Esophagus squamous epithelium (tissue), 4 donors: ENCODE measurements at regions not wholly inside any gene's neighbourhood (a gene's known extent, or its start where the extent isn't known, plus 50 kb on each side); places are given as distances from the start of the nearest gene placed in this dataset.

Experiments used
- POLR2A ChIP-seq, 4 donors: fragments of 450-650 bp; IDR thresholded peaks; one replicate each; pipeline ENCODE4 v1.6.1; 2017; ENCODE audit warnings: antibody characterized with exemption in 4 of 4, mild to moderate bottlenecking in 4 of 4, moderate library complexity in 3 of 4
- TF ChIP-seq, protein P1 (sequence below), 6 experiments: fragments of 450-650 bp in 4 of 6; fragments of 200-600 bp in 2 of 6; sonication (generic) in 2 of 6; IDR thresholded peaks; one replicate each; pipeline ENCODE4 v1.5.1; 2016 to 2019; ENCODE audit warnings: antibody characterized with exemption in 6 of 6, mild to moderate bottlenecking in 4 of 6, moderate library complexity in 4 of 6

GRCh38 chr18:10322435-10322834 lies 132.0 kb upstream of the APCDD1 start:
- no peak for TF ChIP-seq POLR2A (IDR thresholded peaks at IDR 0.05)
- TF ChIP-seq, protein P1, sequence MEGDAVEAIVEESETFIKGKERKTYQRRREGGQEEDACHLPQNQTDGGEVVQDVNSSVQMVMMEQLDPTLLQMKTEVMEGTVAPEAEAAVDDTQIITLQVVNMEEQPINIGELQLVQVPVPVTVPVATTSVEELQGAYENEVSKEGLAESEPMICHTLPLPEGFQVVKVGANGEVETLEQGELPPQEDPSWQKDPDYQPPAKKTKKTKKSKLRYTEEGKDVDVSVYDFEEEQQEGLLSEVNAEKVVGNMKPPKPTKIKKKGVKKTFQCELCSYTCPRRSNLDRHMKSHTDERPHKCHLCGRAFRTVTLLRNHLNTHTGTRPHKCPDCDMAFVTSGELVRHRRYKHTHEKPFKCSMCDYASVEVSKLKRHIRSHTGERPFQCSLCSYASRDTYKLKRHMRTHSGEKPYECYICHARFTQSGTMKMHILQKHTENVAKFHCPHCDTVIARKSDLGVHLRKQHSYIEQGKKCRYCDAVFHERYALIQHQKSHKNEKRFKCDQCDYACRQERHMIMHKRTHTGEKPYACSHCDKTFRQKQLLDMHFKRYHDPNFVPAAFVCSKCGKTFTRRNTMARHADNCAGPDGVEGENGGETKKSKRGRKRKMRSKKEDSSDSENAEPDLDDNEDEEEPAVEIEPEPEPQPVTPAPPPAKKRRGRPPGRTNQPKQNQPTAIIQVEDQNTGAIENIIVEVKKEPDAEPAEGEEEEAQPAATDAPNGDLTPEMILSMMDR (IDR thresholded peaks at IDR 0.05), result no peak
